ENCODE measurements at regions not wholly inside any gene's neighbourhood (a gene's known extent, or its start where the extent isn't known, plus 50 kb on each side); places are given as distances from the start of the nearest gene placed in this dataset.

GRCh38 chr1:221993444-221993948 is 251.6 kb upstream of the DUSP10 start:
- no peak for DNase-seq (ENCODE audit: low spot score)
- TF ChIP-seq CTCF (IDR thresholded peaks at IDR 0.05; ENCODE audit: extremely low read depth, missing control alignments), result no peak

- TF ChIP-seq CTCF (IDR thresholded peaks at IDR 0.05; ENCODE audit: extremely low read depth, missing control alignments), result no peak
- DNase-seq (ENCODE audit: low spot score), result no peak
Measured at GRCh38 chr1:221992427-221992826, 250.5 kb upstream of the DUSP10 start.

DNA sequence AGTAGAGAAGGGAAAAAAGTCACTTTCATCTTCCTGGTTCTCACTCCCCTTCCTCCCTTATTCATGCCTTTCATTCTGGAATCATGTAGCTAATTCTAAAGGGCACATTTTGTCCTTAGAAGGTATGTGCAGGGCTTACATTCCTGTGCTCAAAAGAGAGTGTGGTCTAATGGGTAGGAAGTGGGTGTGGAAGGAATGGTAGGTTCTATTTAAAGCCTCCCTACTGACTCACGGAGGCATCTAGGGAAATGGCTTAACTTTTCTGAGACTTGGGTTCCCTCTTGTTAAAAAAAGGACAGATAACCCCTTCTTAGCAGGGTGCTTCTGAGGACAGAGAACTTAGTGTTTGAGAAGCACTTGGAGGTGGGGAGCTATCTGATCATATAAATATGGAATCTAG is 249.3 kb upstream of the DUSP10 start:
- no peak for DNase-seq (ENCODE audit: low spot score)
- no peak for TF ChIP-seq CTCF (IDR thresholded peaks at IDR 0.05; ENCODE audit: extremely low read depth, missing control alignments)

GRCh38 chr1:221989741-221990140 is 247.9 kb upstream of the DUSP10 start:
- no peak for DNase-seq (ENCODE audit: low spot score)
- no peak for TF ChIP-seq CTCF (IDR thresholded peaks at IDR 0.05; ENCODE audit: extremely low read depth, missing control alignments)

DNA sequence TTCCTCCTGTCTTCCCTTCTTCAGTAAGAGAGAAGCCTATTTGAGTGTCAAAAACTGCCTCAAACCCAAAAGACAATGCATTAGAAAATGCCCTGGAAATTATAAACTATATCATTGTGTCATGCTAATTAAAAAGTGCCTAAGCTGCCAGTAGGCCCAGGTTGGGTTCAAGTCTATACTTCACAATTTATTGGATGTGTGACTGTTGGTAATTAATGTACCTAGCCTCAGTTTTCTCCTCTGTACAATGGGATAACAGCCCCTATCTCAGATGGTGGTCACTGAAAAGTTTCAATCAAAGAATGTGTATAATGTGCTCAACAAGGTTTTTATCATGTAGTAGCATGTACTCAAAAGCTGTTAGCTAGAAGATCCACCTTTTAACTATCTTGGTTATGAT is 246.9 kb upstream of the DUSP10 start:
- DNase-seq (ENCODE audit: low spot score), result no peak
- no peak for TF ChIP-seq CTCF (IDR thresholded peaks at IDR 0.05; ENCODE audit: extremely low read depth, missing control alignments)

GRCh38 chr1:221987860-221988520 is 246.1 kb upstream of the DUSP10 start:
- DNase-seq (ENCODE audit: low spot score), result no peak
- TF ChIP-seq CTCF (IDR thresholded peaks at IDR 0.05; ENCODE audit: extremely low read depth, missing control alignments), result no peak

DNA sequence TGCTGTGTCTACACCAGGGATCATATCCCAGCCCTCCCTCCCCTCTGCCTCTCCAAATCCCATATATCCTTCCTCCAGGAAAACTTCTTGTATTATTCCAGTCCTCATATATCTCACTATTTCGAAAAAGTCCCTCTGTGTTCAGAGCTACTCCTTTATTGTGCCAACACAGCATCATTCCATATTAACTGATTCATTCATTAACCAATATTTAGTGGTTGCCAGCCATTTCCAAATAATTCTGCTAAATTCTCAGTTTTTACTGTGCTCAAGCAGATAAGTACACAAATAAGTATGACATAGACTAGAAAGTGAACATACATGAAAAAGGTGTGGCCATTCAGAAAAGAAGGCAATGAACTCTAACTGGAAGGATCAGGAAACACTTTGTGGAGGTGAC is 241.6 kb upstream of the DUSP10 start:
- DNase-seq (ENCODE audit: low spot score), result no peak
- no peak for TF ChIP-seq CTCF (IDR thresholded peaks at IDR 0.05; ENCODE audit: extremely low read depth, missing control alignments)

Measured in GM20000 (cell line).